Upper lobe of right lung (tissue), 1 donor: ENCODE measurements at regions not wholly inside any gene's neighbourhood (a gene's known extent, or its start where the extent isn't known, plus 50 kb on each side); places are given as distances from the start of the nearest gene placed in this dataset.
A peak's percentile ranks its signal among the peaks of the same experiment; 100 is the strongest.

Experiments used
- ATAC-seq: fragments of 200-7000 bp; cut with Tn5 transposase; one replicate; pipeline ENCODE4 v1.9.1; 2020; ENCODE audit warnings: mild to moderate bottlenecking, moderate library complexity
- DNase-seq: peaks from one replicate; pipeline ENCODE4 v3.0.0-alpha.2; 2020
- H3K27ac ChIP-seq: fragments of 200-600 bp; one replicate; pipeline ENCODE4 v1.8.0; 2022
- H3K27me3 ChIP-seq: fragments of 200-600 bp; one replicate; pipeline ENCODE4 v1.8.0; 2022; ENCODE audit warnings: mild to moderate bottlenecking
- H3K36me3 ChIP-seq: fragments of 200-600 bp; one replicate; pipeline ENCODE4 v1.8.0; 2022
- H3K4me1 ChIP-seq: fragments of 200-600 bp; one replicate; pipeline ENCODE4 v1.8.0; 2022
- H3K4me3 ChIP-seq: fragments of 200-600 bp; one replicate; pipeline ENCODE4 v1.8.0; 2022; ENCODE audit warnings: mild to moderate bottlenecking
- H3K9me3 ChIP-seq: fragments of 200-600 bp; one replicate; pipeline ENCODE4 v1.8.0; 2022
- CTCF ChIP-seq: fragments of 200-600 bp; IDR thresholded peaks from one replicate; pipeline ENCODE4 v1.8.0; 2022; ENCODE audit warnings: antibody characterized with exemption
- intact Hi-C: fragments of 100-400 bp; cut with DNase I; formaldehyde crosslinking; loops from one replicate; pipeline ENCODE4 v1.11.0; 2022
- donor health status: DM: no; HTN: yes; CAD: no; lungs with severe emphysema.

GRCh38 chr6:1136415-1136774 is 175.5 kb upstream of the FOXQ1 start:
- H3K9me3 ChIP-seq = no peaks in the 10 kb centered on the region
- TF ChIP-seq CTCF = no peak
- peaks cover 4% of the 10 kb centered on the region for H3K4me1 ChIP-seq
- H3K27ac ChIP-seq = no peak overlapping the region
- H3K27me3 ChIP-seq = no peaks in the 10 kb centered on the region
- intact Hi-C loops = no loop called here
- H3K36me3 ChIP-seq = no peaks in the 10 kb centered on the region
- DNase-seq = no peak
- ATAC-seq = peak; percentile 33
- no peak overlapping the region for H3K4me3 ChIP-seq

DNA sequence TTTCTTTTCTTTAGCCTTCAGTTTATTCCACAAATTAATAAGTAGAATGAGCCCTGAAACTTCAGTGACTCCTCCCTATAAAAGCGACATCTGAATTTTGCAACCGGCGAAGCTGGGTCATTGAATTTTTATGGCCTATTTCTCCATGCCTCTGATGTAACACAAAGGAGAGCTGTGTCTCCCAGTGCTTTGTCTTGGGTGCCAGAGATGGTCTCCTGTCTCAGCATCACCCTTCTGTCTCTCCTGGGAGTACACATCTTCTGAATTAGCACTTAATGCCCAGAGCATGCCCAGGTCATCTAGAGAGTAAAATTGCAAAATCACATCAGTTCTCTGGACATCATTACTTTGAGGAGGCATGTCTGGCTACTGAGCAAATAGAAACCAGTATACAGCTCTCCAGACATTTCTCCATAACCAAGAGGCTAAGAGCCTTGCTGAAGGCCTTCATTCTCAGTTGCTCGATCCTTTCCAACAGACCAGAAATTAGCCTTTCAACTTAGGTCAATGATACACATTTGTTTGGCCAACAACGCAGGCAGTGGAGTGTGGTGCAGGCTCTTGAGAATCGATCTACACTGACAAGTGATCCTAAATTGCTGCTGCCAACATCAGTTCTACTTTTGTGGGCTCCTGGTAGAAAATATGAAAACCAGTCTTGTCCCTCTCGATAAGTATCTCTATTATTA is 176.0 kb upstream of the FOXQ1 start:
- H3K27me3 ChIP-seq = no peaks in the 10 kb centered on the region
- intact Hi-C loops = no loop called here
- no peak for TF ChIP-seq CTCF
- no peaks in the 10 kb centered on the region for H3K36me3 ChIP-seq
- DNase-seq (no peak), ATAC-seq (no peak)
- H3K4me1 ChIP-seq = peaks cover 4% of the 10 kb centered on the region
- H3K4me3 ChIP-seq = no peak overlapping the region
- H3K9me3 ChIP-seq = no peaks in the 10 kb centered on the region
- H3K27ac ChIP-seq = no peak overlapping the region

- no peak for DNase-seq
- TF ChIP-seq CTCF = no peak
- no peaks in the 10 kb centered on the region for H3K36me3 ChIP-seq
- H3K4me1 ChIP-seq = peaks cover 2% of the 10 kb centered on the region
- intact Hi-C loops = no loop called here
- ATAC-seq = peak; percentile 82
- H3K27me3 ChIP-seq = no peaks in the 10 kb centered on the region
- H3K9me3 ChIP-seq = no peaks in the 10 kb centered on the region
- no peak overlapping the region for H3K27ac ChIP-seq
- H3K4me3 ChIP-seq = no peak overlapping the region
These were observed 180.4 kb upstream of the FOXQ1 start for GRCh38 chr6:1131285-1132079.

GRCh38 chr6:1130709-1131108 is 181.2 kb upstream of the FOXQ1 start:
- H3K27ac ChIP-seq = no peak overlapping the region
- no peaks in the 10 kb centered on the region for H3K9me3 ChIP-seq
- intact Hi-C loops = no loop called here
- DNase-seq (no peak), ATAC-seq (peak; percentile 48)
- TF ChIP-seq CTCF = no peak
- H3K4me1 ChIP-seq = no peaks in the 10 kb centered on the region
- H3K4me3 ChIP-seq = no peak overlapping the region
- H3K36me3 ChIP-seq = no peaks in the 10 kb centered on the region
- no peaks in the 10 kb centered on the region for H3K27me3 ChIP-seq

- intact Hi-C loops = no loop called here
- no peaks in the 10 kb centered on the region for H3K27me3 ChIP-seq
- no peaks in the 10 kb centered on the region for H3K4me1 ChIP-seq
- TF ChIP-seq CTCF = no peak
- ATAC-seq = no peak
- no peaks in the 10 kb centered on the region for H3K9me3 ChIP-seq
- DNase-seq = no peak
- no peak overlapping the region for H3K27ac ChIP-seq
- no peak overlapping the region for H3K4me3 ChIP-seq
- no peaks in the 10 kb centered on the region for H3K36me3 ChIP-seq
These were observed 182.8 kb upstream of the FOXQ1 start for GRCh38 chr6:1129131-1129530.
